MM.1S (cell line): ENCODE measurements at regions not wholly inside any gene's neighbourhood (a gene's known extent, or its start where the extent isn't known, plus 50 kb on each side); places are given as distances from the start of the nearest gene placed in this dataset.

Experiments
- DNase-seq: peaks from one replicate; pipeline ENCODE4 v3.0.0-alpha.2; 2015
- H2AFZ ChIP-seq: fragments of 300-600 bp; sonication (generic); 2 replicates; pipeline ENCODE4 v1.6.0; 2016; ENCODE audit warnings: antibody characterized with exemption, low read length
- H3F3A ChIP-seq: fragments of 300-600 bp; sonication (generic); 2 replicates; pipeline ENCODE4 v1.6.1; 2016; ENCODE audit warnings: mild to moderate bottlenecking, antibody characterized with exemption, low read length, moderate library complexity, mixed read lengths; ENCODE audit not compliant: insufficient read depth
- H3K27ac ChIP-seq: fragments of 300-600 bp; sonication (generic); 2 replicates; pipeline ENCODE4 v1.5.1; 2016; ENCODE audit warnings: mild to moderate bottlenecking, low read length
- H3K27me3 ChIP-seq: fragments of 300-600 bp; sonication (generic); replicated peaks from 2 replicates; pipeline ENCODE4 v1.6.0; 2016; ENCODE audit warnings: low read length; ENCODE audit not compliant: insufficient read depth
- H3K36me3 ChIP-seq: fragments of 300-600 bp; sonication (generic); replicated peaks from 2 replicates; pipeline ENCODE4 v1.6.1; 2016; ENCODE audit warnings: mild to moderate bottlenecking, low read length, mixed read lengths; ENCODE audit not compliant: insufficient read depth
- H3K4me1 ChIP-seq: fragments of 300-600 bp; sonication (generic); 2 replicates; pipeline ENCODE4 v1.6.1; 2016; ENCODE audit warnings: low read length, mixed read lengths
- H3K4me2 ChIP-seq: fragments of 300-600 bp; sonication (generic); 2 replicates; pipeline ENCODE4 v1.6.0; 2016; ENCODE audit warnings: low read depth, low read length
- H3K4me3 ChIP-seq: fragments of 300-600 bp; sonication (generic); 2 replicates; pipeline ENCODE4 v1.5.1; 2016; ENCODE audit warnings: low read length, mixed read lengths
- H3K79me2 ChIP-seq: fragments of 300-600 bp; sonication (generic); 2 replicates; pipeline ENCODE4 v1.6.1; 2016; ENCODE audit warnings: mixed run types, low read length, mixed read lengths
- H3K9ac ChIP-seq: fragments of 300-600 bp; sonication (generic); 2 replicates; pipeline ENCODE4 v1.6.1; 2016; ENCODE audit warnings: low read length, mixed read lengths
- H3K9me2 ChIP-seq: fragments of 300-600 bp; sonication (generic); replicated peaks from 2 replicates; pipeline ENCODE4 v1.6.1; 2016; ENCODE audit warnings: mild to moderate bottlenecking, low read length, mixed read lengths; ENCODE audit not compliant: insufficient read depth
- H3K9me3 ChIP-seq: fragments of 300-600 bp; sonication (generic); replicated peaks from 2 replicates; pipeline ENCODE4 v1.6.1; 2016; ENCODE audit warnings: mild to moderate bottlenecking, low read length, mixed read lengths; ENCODE audit not compliant: insufficient read depth
- H4K20me1 ChIP-seq: fragments of 300-600 bp; sonication (generic); 2 replicates; pipeline ENCODE4 v1.6.1; 2016; ENCODE audit warnings: mild to moderate bottlenecking, low read length, moderate library complexity, mixed read lengths; ENCODE audit not compliant: insufficient read depth
- EZH2 ChIP-seq: fragments of 300-600 bp; sonication (generic); optimal IDR thresholded peaks from 2 replicates; pipeline ENCODE3; 2017; ENCODE audit warnings: low read depth, mild to moderate bottlenecking, antibody characterized with exemption, low read length, mixed read lengths
- EZH2phosphoT487 ChIP-seq: fragments of 300-600 bp; sonication (generic); IDR thresholded peaks from 2 replicates; pipeline ENCODE4 v1.6.1; 2018; ENCODE audit warnings: antibody characterized with exemption, low read length
- TF ChIP-seq, protein P1 (sequence below): fragments of 300-600 bp; sonication (generic); IDR thresholded peaks from 2 replicates; pipeline ENCODE4 v1.5.1; 2016; ENCODE audit warnings: antibody characterized with exemption, low read length, mixed read lengths

DNA sequence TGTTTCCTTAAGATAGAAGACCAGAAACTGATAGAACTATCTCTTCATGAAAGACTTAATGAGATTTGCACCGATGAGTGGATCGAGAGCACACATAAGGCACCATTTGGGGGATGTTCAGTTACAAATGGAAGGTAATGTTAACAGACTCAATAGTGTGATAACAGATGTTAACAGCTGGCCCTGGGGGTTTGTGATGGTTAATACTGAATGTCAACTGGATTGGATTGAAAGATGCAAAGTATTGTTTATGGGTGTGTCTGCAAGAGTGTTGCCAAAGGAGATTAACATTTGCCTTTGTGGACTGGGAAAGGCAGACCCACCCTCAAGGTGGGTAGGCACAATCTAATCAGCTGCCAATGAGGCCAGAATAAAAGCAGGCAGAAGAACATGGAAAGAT, 130.5 kb upstream of the DGKB start:
- Histone ChIP-seq H3K9me3 (no peaks in the 10 kb centered on the region), H3K9ac (no peak overlapping the region), H3K27me3 (no peaks in the 10 kb centered on the region), H2AFZ (no peak overlapping the region), H3K4me2 (no peak overlapping the region), H3K9me2 (no peaks in the 10 kb centered on the region), H3K36me3 (no peaks in the 10 kb centered on the region), H3K27ac (no peak overlapping the region), H3F3A (no peaks in the 10 kb centered on the region), H4K20me1 (no peaks in the 10 kb centered on the region), H3K4me3 (no peak overlapping the region), H3K4me1 (no peaks in the 10 kb centered on the region), H3K79me2 (no peaks in the 10 kb centered on the region)
- TF ChIP-seq EZH2phosphoT487 (no peak), EZH2 (no peak)
- TF ChIP-seq, protein P1, sequence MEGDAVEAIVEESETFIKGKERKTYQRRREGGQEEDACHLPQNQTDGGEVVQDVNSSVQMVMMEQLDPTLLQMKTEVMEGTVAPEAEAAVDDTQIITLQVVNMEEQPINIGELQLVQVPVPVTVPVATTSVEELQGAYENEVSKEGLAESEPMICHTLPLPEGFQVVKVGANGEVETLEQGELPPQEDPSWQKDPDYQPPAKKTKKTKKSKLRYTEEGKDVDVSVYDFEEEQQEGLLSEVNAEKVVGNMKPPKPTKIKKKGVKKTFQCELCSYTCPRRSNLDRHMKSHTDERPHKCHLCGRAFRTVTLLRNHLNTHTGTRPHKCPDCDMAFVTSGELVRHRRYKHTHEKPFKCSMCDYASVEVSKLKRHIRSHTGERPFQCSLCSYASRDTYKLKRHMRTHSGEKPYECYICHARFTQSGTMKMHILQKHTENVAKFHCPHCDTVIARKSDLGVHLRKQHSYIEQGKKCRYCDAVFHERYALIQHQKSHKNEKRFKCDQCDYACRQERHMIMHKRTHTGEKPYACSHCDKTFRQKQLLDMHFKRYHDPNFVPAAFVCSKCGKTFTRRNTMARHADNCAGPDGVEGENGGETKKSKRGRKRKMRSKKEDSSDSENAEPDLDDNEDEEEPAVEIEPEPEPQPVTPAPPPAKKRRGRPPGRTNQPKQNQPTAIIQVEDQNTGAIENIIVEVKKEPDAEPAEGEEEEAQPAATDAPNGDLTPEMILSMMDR, result no peak
- DNase-seq, result no peak

DNA sequence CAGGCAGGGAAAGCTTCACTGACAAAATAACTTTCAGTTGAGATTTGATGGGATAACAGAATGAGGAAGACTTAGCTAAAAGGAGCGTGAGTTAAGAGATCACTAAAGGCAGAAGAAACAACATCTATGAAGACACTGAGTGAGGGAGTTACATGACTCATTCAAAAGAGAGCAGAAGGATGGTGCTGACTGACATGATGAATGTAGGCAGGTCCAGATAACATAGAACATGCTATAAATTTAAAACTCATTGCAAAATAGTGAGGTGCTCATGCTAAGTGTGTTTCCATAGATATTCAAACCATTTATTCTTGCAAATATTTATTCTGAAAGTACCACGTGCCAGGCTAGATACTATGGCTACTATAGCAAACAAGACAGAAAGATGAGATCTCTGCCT, 116.4 kb upstream of the DGKB start:
- Histone ChIP-seq H3K27me3 (no peaks in the 10 kb centered on the region), H3K9me2 (no peaks in the 10 kb centered on the region), H3K4me3 (no peak overlapping the region), H3F3A (no peaks in the 10 kb centered on the region), H3K79me2 (no peaks in the 10 kb centered on the region), H4K20me1 (no peaks in the 10 kb centered on the region), H3K36me3 (no peaks in the 10 kb centered on the region), H3K9me3 (no peaks in the 10 kb centered on the region), H3K4me2 (no peak overlapping the region), H3K9ac (no peak overlapping the region), H3K4me1 (no peaks in the 10 kb centered on the region), H3K27ac (no peak overlapping the region), H2AFZ (no peak overlapping the region)
- DNase-seq, result no peak
- TF ChIP-seq EZH2, result no peak
- TF ChIP-seq, protein P1, result no peak
- no peak for TF ChIP-seq EZH2phosphoT487

DNA sequence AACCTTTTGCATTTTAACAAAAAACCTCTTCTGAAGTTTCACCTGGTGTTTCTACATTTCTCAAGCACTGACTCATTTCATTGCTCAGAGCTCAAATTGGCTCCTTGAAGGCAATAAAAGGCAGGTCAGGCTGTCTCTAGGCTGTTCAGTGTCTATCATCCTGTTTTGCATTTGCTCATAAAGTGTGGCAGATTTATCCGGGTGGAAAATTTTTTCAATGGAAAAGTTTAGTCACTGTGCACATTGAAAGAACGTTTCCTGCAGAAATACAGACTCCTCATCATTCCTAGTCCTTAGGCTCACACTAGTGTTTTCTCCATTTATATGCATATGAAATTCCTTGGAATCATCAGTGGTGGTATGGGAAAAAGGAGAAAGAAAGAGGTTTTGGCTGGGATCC, 114.2 kb upstream of the DGKB start:
- no peaks in the 10 kb centered on the region for H3K27me3 ChIP-seq
- H3K4me1 ChIP-seq, result no peaks in the 10 kb centered on the region
- H3K4me2 ChIP-seq, result no peak overlapping the region
- H3K27ac ChIP-seq, result no peak overlapping the region
- H2AFZ ChIP-seq, result no peak overlapping the region
- no peaks in the 10 kb centered on the region for H3F3A ChIP-seq
- H3K36me3 ChIP-seq, result no peaks in the 10 kb centered on the region
- no peak overlapping the region for H3K4me3 ChIP-seq
- TF ChIP-seq EZH2phosphoT487 (no peak), EZH2 (no peak)
- TF ChIP-seq, protein P1, result no peak
- no peaks in the 10 kb centered on the region for H4K20me1 ChIP-seq
- DNase-seq, result no peak
- no peaks in the 10 kb centered on the region for H3K9me2 ChIP-seq
- H3K9ac ChIP-seq, result no peak overlapping the region
- H3K79me2 ChIP-seq, result no peaks in the 10 kb centered on the region
- H3K9me3 ChIP-seq, result no peaks in the 10 kb centered on the region
